ENCODE measurements at regions not wholly inside any gene's neighbourhood (a gene's known extent, or its start where the extent isn't known, plus 50 kb on each side); places are given as distances from the start of the nearest gene placed in this dataset.
"Not testable (repeated sequence)": the region's sequence is repeated elsewhere in the genome, so short reads cannot be mapped to it uniquely, and the experiment has no call there.

- no peak overlapping the region for H3K4me3 ChIP-seq (ENCODE audit: low read depth, low read length)
- H3K27ac ChIP-seq (ENCODE audit: low read depth, low read length): no peak overlapping the region
- H3K27me3 ChIP-seq (ENCODE audit: control insufficient read depth, insufficient read depth, low read length): no peaks in the 10 kb centered on the region
- no peaks in the 10 kb centered on the region for H3K36me3 ChIP-seq (ENCODE audit: control insufficient read depth, insufficient read depth, low read length)
- no peaks in the 10 kb centered on the region for H3K9me3 ChIP-seq (ENCODE audit: control insufficient read depth, insufficient read depth, low read length)
- no peaks in the 10 kb centered on the region for H3K4me1 ChIP-seq (ENCODE audit: control insufficient read depth, insufficient read depth, low read length)
- no peak overlapping the region for H3K9ac ChIP-seq (ENCODE audit: low read depth, low read length)
These were observed 449.2 kb upstream of the CFAP20DC start for GRCh38 chr3:59499000-59499399.

GRCh38 chr3:59496250-59496649 is 446.4 kb upstream of the CFAP20DC start:
- Histone ChIP-seq H3K9ac (ENCODE audit: low read depth, low read length) (no peak overlapping the region), H3K36me3 (ENCODE audit: control insufficient read depth, insufficient read depth, low read length) (no peaks in the 10 kb centered on the region), H3K27me3 (ENCODE audit: control insufficient read depth, insufficient read depth, low read length) (no peaks in the 10 kb centered on the region), H3K9me3 (ENCODE audit: control insufficient read depth, insufficient read depth, low read length) (no peaks in the 10 kb centered on the region), H3K4me1 (ENCODE audit: control insufficient read depth, insufficient read depth, low read length) (no peaks in the 10 kb centered on the region), H3K4me3 (ENCODE audit: low read depth, low read length) (no peak overlapping the region), H3K27ac (ENCODE audit: low read depth, low read length) (no peak overlapping the region)

GRCh38 chr3:59494969-59495368 is 445.1 kb upstream of the CFAP20DC start:
- H3K9ac ChIP-seq (ENCODE audit: low read depth, low read length); H3K27me3 ChIP-seq (ENCODE audit: control insufficient read depth, insufficient read depth, low read length); H3K36me3 ChIP-seq (ENCODE audit: control insufficient read depth, insufficient read depth, low read length); H3K4me3 ChIP-seq (ENCODE audit: low read depth, low read length); H3K9me3 ChIP-seq (ENCODE audit: control insufficient read depth, insufficient read depth, low read length); H3K4me1 ChIP-seq (ENCODE audit: control insufficient read depth, insufficient read depth, low read length); H3K27ac ChIP-seq (ENCODE audit: low read depth, low read length): not testable (repeated sequence)

GRCh38 chr3:59486520-59486919 is 436.7 kb upstream of the CFAP20DC start:
- no peaks in the 10 kb centered on the region for H3K36me3 ChIP-seq (ENCODE audit: control insufficient read depth, insufficient read depth, low read length)
- H3K9ac ChIP-seq (ENCODE audit: low read depth, low read length): no peak overlapping the region
- H3K4me1 ChIP-seq (ENCODE audit: control insufficient read depth, insufficient read depth, low read length): peaks cover 14% of the 10 kb centered on the region
- H3K27me3 ChIP-seq (ENCODE audit: control insufficient read depth, insufficient read depth, low read length): no peaks in the 10 kb centered on the region; the same call in 1 of the 2 replicates
- H3K4me3 ChIP-seq (ENCODE audit: low read depth, low read length): no peak overlapping the region
- no peak overlapping the region for H3K27ac ChIP-seq (ENCODE audit: low read depth, low read length)
- no peaks in the 10 kb centered on the region for H3K9me3 ChIP-seq (ENCODE audit: control insufficient read depth, insufficient read depth, low read length)

- H3K9me3 ChIP-seq (ENCODE audit: control insufficient read depth, insufficient read depth, low read length): no peaks in the 10 kb centered on the region
- peaks cover 14% of the 10 kb centered on the region for H3K4me1 ChIP-seq (ENCODE audit: control insufficient read depth, insufficient read depth, low read length)
- no peaks in the 10 kb centered on the region; the same call in 1 of the 2 replicates for H3K27me3 ChIP-seq (ENCODE audit: control insufficient read depth, insufficient read depth, low read length)
- H3K36me3 ChIP-seq (ENCODE audit: control insufficient read depth, insufficient read depth, low read length): no peaks in the 10 kb centered on the region
- no peak overlapping the region for H3K4me3 ChIP-seq (ENCODE audit: low read depth, low read length)
- no peak overlapping the region for H3K9ac ChIP-seq (ENCODE audit: low read depth, low read length)
- no peak overlapping the region for H3K27ac ChIP-seq (ENCODE audit: low read depth, low read length)
These were observed 433.4 kb upstream of the CFAP20DC start for GRCh38 chr3:59483191-59483590.

- Histone ChIP-seq H3K36me3 (ENCODE audit: control insufficient read depth, insufficient read depth, low read length) (no peaks in the 10 kb centered on the region), H3K4me3 (ENCODE audit: low read depth, low read length) (no peak overlapping the region), H3K9me3 (ENCODE audit: control insufficient read depth, insufficient read depth, low read length) (no peaks in the 10 kb centered on the region), H3K9ac (ENCODE audit: low read depth, low read length) (no peak overlapping the region), H3K4me1 (ENCODE audit: control insufficient read depth, insufficient read depth, low read length) (peaks cover 14% of the 10 kb centered on the region), H3K27ac (ENCODE audit: low read depth, low read length) (no peak overlapping the region), H3K27me3 (ENCODE audit: control insufficient read depth, insufficient read depth, low read length) (no peaks in the 10 kb centered on the region; the same call in 1 of the 2 replicates)
These were observed 432.9 kb upstream of the CFAP20DC start for GRCh38 chr3:59482684-59483083.

GRCh38 chr3:59481776-59482400 is 432.1 kb upstream of the CFAP20DC start:
- H3K4me1 ChIP-seq (ENCODE audit: control insufficient read depth, insufficient read depth, low read length): peaks cover 6% of the 10 kb centered on the region
- no peaks in the 10 kb centered on the region for H3K27me3 ChIP-seq (ENCODE audit: control insufficient read depth, insufficient read depth, low read length)
- no peaks in the 10 kb centered on the region for H3K36me3 ChIP-seq (ENCODE audit: control insufficient read depth, insufficient read depth, low read length)
- no peak overlapping the region for H3K27ac ChIP-seq (ENCODE audit: low read depth, low read length)
- H3K9ac ChIP-seq (ENCODE audit: low read depth, low read length): no peak overlapping the region
- H3K4me3 ChIP-seq (ENCODE audit: low read depth, low read length): no peak overlapping the region
- H3K9me3 ChIP-seq (ENCODE audit: control insufficient read depth, insufficient read depth, low read length): no peaks in the 10 kb centered on the region

- no peaks in the 10 kb centered on the region for H3K9me3 ChIP-seq (ENCODE audit: control insufficient read depth, insufficient read depth, low read length)
- no peak overlapping the region for H3K9ac ChIP-seq (ENCODE audit: low read depth, low read length)
- H3K36me3 ChIP-seq (ENCODE audit: control insufficient read depth, insufficient read depth, low read length): no peaks in the 10 kb centered on the region
- no peak overlapping the region for H3K4me3 ChIP-seq (ENCODE audit: low read depth, low read length)
- H3K27ac ChIP-seq (ENCODE audit: low read depth, low read length): no peak overlapping the region
- no peaks in the 10 kb centered on the region for H3K4me1 ChIP-seq (ENCODE audit: control insufficient read depth, insufficient read depth, low read length)
- no peaks in the 10 kb centered on the region for H3K27me3 ChIP-seq (ENCODE audit: control insufficient read depth, insufficient read depth, low read length)
These were observed 430.7 kb upstream of the CFAP20DC start for GRCh38 chr3:59480486-59480995.

GRCh38 chr3:59473636-59474035 is 423.8 kb upstream of the CFAP20DC start:
- H3K4me1 ChIP-seq (ENCODE audit: control insufficient read depth, insufficient read depth, low read length): no peaks in the 10 kb centered on the region
- H3K27me3 ChIP-seq (ENCODE audit: control insufficient read depth, insufficient read depth, low read length): no peaks in the 10 kb centered on the region
- no peak overlapping the region for H3K4me3 ChIP-seq (ENCODE audit: low read depth, low read length)
- no peak overlapping the region for H3K9ac ChIP-seq (ENCODE audit: low read depth, low read length)
- no peaks in the 10 kb centered on the region for H3K9me3 ChIP-seq (ENCODE audit: control insufficient read depth, insufficient read depth, low read length)
- H3K36me3 ChIP-seq (ENCODE audit: control insufficient read depth, insufficient read depth, low read length): no peaks in the 10 kb centered on the region
- H3K27ac ChIP-seq (ENCODE audit: low read depth, low read length): no peak overlapping the region

GRCh38 chr3:59472541-59472940 is 422.7 kb upstream of the CFAP20DC start:
- Histone ChIP-seq H3K9ac (ENCODE audit: low read depth, low read length) (no peak overlapping the region), H3K27ac (ENCODE audit: low read depth, low read length) (no peak overlapping the region), H3K36me3 (ENCODE audit: control insufficient read depth, insufficient read depth, low read length) (no peaks in the 10 kb centered on the region), H3K9me3 (ENCODE audit: control insufficient read depth, insufficient read depth, low read length) (no peaks in the 10 kb centered on the region), H3K27me3 (ENCODE audit: control insufficient read depth, insufficient read depth, low read length) (no peaks in the 10 kb centered on the region), H3K4me3 (ENCODE audit: low read depth, low read length) (no peak overlapping the region), H3K4me1 (ENCODE audit: control insufficient read depth, insufficient read depth, low read length) (no peaks in the 10 kb centered on the region)

GRCh38 chr3:59469948-59470723 is 420.3 kb upstream of the CFAP20DC start:
- no peaks in the 10 kb centered on the region for H3K36me3 ChIP-seq (ENCODE audit: control insufficient read depth, insufficient read depth, low read length)
- peak overlapping the region; percentile 35 for H3K27ac ChIP-seq (ENCODE audit: low read depth, low read length)
- no peaks in the 10 kb centered on the region for H3K9me3 ChIP-seq (ENCODE audit: control insufficient read depth, insufficient read depth, low read length)
- H3K4me3 ChIP-seq (ENCODE audit: low read depth, low read length): no peak overlapping the region
- no peaks in the 10 kb centered on the region for H3K4me1 ChIP-seq (ENCODE audit: control insufficient read depth, insufficient read depth, low read length)
- H3K27me3 ChIP-seq (ENCODE audit: control insufficient read depth, insufficient read depth, low read length): no peaks in the 10 kb centered on the region
- no peak overlapping the region for H3K9ac ChIP-seq (ENCODE audit: low read depth, low read length)

Measured in HUES48 (cell line).